ENCODE measurements at regions not wholly inside any gene's neighbourhood (a gene's known extent, or its start where the extent isn't known, plus 50 kb on each side); places are given as distances from the start of the nearest gene placed in this dataset.

DNA sequence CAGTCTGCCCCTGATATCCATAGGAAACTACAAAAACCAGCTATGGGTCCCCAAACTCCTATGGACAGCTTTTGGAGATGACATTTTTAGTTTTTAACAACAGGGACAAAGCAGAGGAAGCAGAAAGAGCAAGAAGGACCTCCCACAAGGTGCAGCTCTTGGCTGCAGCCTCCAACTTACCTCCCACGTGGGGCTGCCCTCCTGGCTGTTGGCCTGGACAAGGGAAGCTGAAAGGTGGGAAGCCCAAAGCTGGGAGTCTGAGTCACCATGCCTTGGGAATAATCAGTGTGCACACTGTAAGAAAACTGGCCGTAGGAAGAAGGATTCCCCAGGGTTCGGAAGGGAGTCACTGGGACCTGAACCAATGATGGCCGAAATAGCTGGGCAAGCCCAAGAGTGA, 51.8 kb upstream of the PAX1 start:
- H3K4me3 Mint-ChIP-seq = no peak overlapping the region
- CTCF ChIA-PET = no interaction called here
- peak overlapping the region; percentile 43 for H3K27ac Mint-ChIP-seq
- no peaks in the 10 kb centered on the region for H3K36me3 Mint-ChIP-seq
- H3K27me3 Mint-ChIP-seq = no peaks in the 10 kb centered on the region
- no peaks in the 10 kb centered on the region for H3K9me3 Mint-ChIP-seq
- no peak for DNase-seq
- H3K4me1 Mint-ChIP-seq = no peaks in the 10 kb centered on the region

DNA sequence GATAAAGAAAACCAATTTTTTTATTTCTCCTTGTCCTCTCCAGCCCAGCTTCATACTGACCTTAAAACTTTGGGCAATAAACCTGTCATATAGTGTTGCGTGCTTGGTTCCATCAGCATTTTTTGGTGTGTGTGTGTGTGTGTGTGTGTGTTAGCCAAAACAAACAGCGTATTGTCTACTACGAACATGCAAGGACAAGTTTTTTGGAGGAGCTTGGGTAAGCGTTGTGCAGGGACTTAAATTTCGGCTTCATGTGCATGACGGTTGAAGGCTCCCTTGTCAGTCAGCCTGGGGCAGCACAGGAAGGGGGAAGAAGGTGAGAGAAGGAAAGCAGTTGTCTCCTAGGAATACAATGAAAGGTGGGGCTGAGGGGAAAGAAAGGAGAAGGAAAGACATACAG, 62.0 kb upstream of the PAX1 start:
- CTCF ChIA-PET = no interaction called here
- no peak overlapping the region for H3K27ac Mint-ChIP-seq
- no peaks in the 10 kb centered on the region for H3K4me1 Mint-ChIP-seq
- no peaks in the 10 kb centered on the region for H3K36me3 Mint-ChIP-seq
- no peak overlapping the region for H3K4me3 Mint-ChIP-seq
- no peak for DNase-seq
- H3K9me3 Mint-ChIP-seq = peaks cover 7% of the 10 kb centered on the region
- H3K27me3 Mint-ChIP-seq = peaks cover 4% of the 10 kb centered on the region

DNA sequence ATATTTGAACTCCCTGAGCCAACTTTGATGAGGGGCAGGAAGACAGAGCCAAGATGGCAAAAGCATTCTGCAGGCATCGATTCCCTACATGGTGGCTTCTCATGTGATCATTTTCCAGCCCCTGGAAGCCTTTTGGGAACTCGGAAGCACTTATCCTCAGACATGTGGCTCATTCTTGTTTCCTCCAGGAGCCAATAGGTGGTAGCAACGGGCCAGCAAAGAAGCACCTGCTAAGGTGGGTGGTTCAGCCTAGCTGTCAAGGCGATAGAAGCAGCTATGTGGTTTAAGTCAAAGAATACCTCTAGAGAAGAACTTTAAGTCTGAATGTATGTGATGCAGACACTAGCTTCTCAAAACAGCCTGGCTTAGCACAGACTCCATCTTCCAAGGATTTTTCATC, 64.9 kb upstream of the PAX1 start:
- H3K36me3 Mint-ChIP-seq = no peaks in the 10 kb centered on the region
- peaks cover 7% of the 10 kb centered on the region for H3K9me3 Mint-ChIP-seq
- DNase-seq = no peak
- no peak overlapping the region for H3K4me3 Mint-ChIP-seq
- no peak overlapping the region for H3K27ac Mint-ChIP-seq
- H3K27me3 Mint-ChIP-seq = peaks cover 4% of the 10 kb centered on the region
- no peaks in the 10 kb centered on the region for H3K4me1 Mint-ChIP-seq
- CTCF ChIA-PET = no interaction called here

DNA sequence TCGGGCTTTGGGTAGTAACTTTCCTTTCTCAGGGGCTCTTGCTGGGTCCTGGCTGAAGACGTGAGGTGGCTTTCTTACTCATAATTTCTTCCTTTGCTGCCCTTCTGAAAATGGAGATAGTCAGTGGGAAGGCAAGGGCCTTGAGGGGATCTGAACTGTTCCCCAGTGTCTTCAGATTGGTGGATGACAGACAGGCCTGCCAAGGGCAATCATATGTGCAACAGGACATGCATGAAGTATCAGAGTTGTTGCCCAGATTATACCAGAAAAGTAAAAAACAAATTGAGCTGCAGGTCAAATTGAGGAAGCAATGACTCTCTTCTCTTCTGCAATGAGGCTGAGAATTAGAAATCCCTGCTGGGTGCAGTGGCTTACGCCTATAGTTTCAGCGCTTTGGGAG, 71.6 kb upstream of the PAX1 start:
- CTCF ChIA-PET = no interaction called here
- no peak overlapping the region for H3K27ac Mint-ChIP-seq
- H3K4me1 Mint-ChIP-seq = no peaks in the 10 kb centered on the region
- no peaks in the 10 kb centered on the region for H3K9me3 Mint-ChIP-seq
- DNase-seq = no peak
- H3K27me3 Mint-ChIP-seq = peaks cover 7% of the 10 kb centered on the region
- H3K36me3 Mint-ChIP-seq = no peaks in the 10 kb centered on the region
- H3K4me3 Mint-ChIP-seq = no peak overlapping the region

DNA sequence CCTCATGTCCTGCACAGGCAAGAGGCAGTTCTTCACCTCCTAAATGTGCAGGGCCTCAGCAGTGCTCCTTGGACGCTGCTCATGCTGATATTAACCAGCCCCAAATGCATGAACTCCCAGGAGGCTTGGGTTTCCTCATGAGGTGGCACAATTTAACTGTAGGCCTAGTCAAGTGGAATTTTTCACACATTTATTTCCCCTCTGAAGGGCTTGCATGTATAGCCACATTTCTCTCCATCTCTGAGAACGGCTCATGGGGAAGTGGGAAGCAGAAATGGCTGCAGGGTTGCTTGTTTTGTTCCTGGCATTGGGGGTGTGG, 72.8 kb upstream of the PAX1 start:
- Mint-ChIP-seq H3K4me1 (no peaks in the 10 kb centered on the region), H3K27me3 (peaks cover 10% of the 10 kb centered on the region), H3K36me3 (no peaks in the 10 kb centered on the region), H3K27ac (no peak overlapping the region), H3K9me3 (no peaks in the 10 kb centered on the region), H3K4me3 (no peak overlapping the region)
- CTCF ChIA-PET = no interaction called here
- DNase-seq = no peak

DNA sequence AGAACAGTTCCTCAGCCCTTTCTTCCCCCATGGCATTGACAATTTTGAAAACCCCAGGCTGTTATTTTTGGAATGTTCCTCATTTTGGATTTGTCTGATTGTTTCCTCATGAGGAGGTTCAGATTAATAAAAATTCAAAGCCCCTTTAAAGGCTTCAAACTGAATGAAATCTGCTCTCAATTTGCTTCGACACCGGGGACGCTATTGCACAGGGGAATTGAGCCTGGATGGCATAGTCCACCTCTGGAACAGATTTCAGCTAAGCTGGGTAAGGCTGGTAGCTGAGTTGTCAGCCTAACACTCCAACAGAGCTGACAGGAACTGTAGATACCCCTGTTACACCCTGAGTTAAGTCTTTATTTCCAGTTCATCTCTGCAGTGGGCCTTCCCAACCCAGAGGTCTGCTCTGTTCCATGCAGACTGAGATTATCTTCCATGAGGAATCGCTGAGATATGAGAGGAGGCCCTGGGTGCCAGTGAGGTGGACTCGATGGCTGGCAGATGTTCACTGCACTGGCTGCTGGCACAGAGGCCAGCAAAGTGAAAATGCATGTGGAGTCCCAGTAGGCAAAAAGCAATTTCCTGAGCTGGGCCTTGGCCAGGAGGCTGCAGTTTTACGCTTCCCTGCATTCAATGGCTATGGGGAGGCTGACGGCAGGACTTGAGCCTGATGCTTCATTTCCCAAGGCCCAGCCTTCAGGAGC, 73.3 kb upstream of the PAX1 start:
- Mint-ChIP-seq H3K27ac (no peak overlapping the region), H3K4me3 (no peak overlapping the region), H3K36me3 (no peaks in the 10 kb centered on the region), H3K4me1 (no peaks in the 10 kb centered on the region), H3K27me3 (peaks cover 10% of the 10 kb centered on the region), H3K9me3 (no peaks in the 10 kb centered on the region)
- DNase-seq = no peak
- CTCF ChIA-PET = no interaction called here

DNA sequence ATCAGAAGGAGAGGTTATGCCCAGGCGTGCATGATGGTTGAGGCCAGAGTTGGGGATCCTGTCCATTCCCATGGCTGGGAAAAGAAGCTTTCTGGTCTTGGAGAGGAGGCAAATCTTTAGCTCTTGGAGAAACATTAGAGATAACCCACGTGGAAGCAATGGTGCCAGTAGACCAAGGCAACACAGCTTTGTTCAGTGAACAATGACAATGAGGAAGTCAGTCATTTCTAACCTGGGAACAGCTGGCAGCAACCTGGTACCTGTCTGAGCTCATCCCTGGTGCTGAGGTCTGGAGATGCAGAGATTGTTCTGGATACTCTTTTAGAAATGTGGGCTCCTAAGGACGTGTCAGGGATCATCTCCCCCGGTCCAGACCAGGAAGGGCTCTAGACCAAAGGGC, 76.7 kb upstream of the PAX1 start:
- DNase-seq = no peak
- no peak overlapping the region for H3K4me3 Mint-ChIP-seq
- H3K36me3 Mint-ChIP-seq = no peaks in the 10 kb centered on the region
- no peaks in the 10 kb centered on the region for H3K9me3 Mint-ChIP-seq
- H3K27me3 Mint-ChIP-seq = peaks cover 10% of the 10 kb centered on the region
- no peak overlapping the region for H3K27ac Mint-ChIP-seq
- no peaks in the 10 kb centered on the region for H3K4me1 Mint-ChIP-seq
- CTCF ChIA-PET = interaction anchor here (1.0 kb wide), 1 partner anchor 14 kb away, joined by 3 read pairs; no protein-coding TSS in a partner anchor

DNA sequence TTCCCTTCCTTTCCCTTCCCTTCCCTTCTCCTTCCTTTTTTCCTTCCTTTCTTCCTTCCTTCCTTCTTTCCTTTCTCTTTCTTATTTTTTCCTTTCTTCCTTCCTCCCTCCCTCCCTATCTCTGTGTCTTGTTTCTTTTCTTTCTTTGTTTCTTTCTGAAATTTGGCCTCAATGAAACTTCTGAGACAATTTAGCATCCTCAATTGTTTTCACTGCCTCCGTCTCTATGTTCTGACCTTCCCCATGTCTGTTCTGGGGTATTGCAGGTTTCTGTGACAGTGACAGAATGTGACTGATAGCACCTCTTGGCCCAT, 81.7 kb upstream of the PAX1 start:
- Mint-ChIP-seq H3K27ac (no peak overlapping the region), H3K4me1 (peaks cover 2% of the 10 kb centered on the region), H3K27me3 (peaks cover 2% of the 10 kb centered on the region), H3K36me3 (no peaks in the 10 kb centered on the region), H3K9me3 (no peaks in the 10 kb centered on the region), H3K4me3 (no peak overlapping the region)
- no peak for DNase-seq
- CTCF ChIA-PET = no interaction called here

DNA sequence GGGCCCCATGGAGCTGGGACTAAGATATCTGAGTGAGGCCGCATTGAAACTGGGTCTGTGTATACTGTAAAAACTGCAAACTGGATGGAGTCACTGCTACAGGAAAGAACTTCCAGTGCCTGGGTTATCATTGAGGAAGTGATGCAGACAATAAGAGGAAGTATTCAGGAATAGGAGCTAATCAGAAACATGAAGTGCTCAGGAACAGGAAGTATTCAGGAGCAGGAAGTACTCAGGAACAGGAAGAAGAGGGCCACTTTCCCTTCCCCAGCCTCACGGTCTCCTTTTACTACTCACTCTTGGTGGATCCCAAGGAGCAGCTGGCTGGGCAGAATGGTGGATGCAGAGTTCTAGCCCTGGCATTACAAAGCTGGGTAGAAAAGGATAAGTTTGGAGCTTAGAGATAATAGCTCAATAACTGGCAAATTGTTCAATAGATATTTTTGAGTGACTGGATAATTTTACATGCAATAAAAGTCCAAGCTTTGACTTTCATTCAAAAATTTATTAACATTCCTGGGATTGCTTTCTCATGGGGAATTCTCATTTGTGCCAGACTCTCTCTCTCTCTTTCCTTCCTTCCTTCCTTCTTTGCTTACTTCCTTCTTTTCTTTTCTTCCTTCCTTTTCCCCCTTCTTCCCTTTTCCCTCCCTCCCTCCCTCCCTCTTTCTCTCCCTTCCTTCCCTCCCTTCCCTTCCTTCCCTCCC, 82.2 kb upstream of the PAX1 start:
- CTCF ChIA-PET = no interaction called here
- Mint-ChIP-seq H3K36me3 (no peaks in the 10 kb centered on the region), H3K4me3 (no peak overlapping the region), H3K4me1 (peaks cover 2% of the 10 kb centered on the region), H3K27me3 (peaks cover 2% of the 10 kb centered on the region), H3K27ac (no peak overlapping the region), H3K9me3 (no peaks in the 10 kb centered on the region)
- no peak for DNase-seq

DNA sequence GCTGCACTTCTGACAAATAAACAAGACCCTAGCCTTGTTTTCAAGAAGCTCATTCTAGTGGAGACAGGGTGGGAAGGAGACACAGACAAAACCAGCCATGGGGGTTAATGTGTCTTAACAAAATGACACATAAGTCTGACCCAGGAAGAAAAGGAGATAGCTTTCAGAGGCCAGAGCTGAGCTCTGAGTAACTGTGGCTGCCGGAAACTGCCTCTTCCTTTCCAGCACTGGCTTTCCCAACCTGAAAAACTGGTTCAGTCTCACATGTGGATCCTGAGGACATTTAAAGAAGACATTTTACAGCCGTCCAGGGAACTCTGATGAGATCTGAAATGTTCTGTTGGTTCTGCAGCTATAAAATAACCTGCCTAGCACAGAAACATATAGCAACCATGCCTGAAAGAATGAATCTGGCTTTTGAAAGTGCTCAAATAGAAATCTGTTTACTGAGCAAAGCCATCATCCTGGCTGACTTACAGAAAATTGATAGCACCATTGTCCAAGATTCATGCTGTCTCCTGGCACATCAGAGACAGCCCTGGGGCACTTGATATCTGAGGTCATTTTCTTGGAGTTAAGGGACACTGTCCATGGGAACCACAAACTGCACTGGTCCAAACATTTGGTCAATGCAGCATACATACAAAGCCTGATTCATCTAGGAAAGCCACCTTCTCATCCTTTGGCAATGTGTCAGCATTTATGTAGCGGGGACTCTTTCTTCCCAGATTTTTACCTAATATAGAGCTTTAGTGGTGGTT, 83.2 kb upstream of the PAX1 start:
- no peaks in the 10 kb centered on the region for H3K36me3 Mint-ChIP-seq
- no peak overlapping the region for H3K27ac Mint-ChIP-seq
- CTCF ChIA-PET = no interaction called here
- DNase-seq = no peak
- H3K27me3 Mint-ChIP-seq = peaks cover 3% of the 10 kb centered on the region
- peaks cover 2% of the 10 kb centered on the region for H3K4me1 Mint-ChIP-seq
- no peak overlapping the region for H3K4me3 Mint-ChIP-seq
- H3K9me3 Mint-ChIP-seq = no peaks in the 10 kb centered on the region

DNA sequence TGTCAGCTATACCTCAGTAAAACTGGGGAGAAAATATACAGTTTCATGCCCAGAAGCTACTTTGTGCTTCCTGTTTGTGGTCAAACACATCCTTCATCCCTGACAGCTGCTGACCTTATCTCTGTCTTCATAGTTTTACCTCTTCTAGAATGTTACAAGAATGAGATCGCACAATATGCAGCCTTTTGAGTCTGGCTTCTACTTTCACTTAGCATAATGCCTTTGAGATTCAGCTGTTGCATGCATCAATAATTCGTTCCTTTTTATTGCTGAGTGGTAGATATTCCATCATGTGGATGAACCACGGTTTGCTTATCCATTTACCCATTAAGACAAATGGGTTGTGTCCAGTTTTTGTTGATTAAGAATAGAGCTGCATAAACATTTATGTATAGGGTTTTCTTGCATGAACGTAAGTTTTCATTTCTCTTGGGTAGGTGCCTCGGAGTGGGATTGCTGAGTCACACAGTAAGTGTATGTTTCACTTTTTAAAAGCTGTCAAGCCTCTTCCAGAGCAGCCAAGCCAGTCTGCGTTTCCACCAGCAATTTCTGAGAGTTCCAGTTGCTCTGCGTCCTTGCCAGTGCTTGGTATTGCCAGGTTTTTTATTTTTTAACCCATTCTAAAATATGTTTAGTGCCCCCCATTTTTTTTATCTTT, 86.6 kb upstream of the PAX1 start:
- CTCF ChIA-PET = no interaction called here
- peaks cover 2% of the 10 kb centered on the region for H3K4me1 Mint-ChIP-seq
- H3K9me3 Mint-ChIP-seq = no peaks in the 10 kb centered on the region
- DNase-seq = no peak
- H3K27ac Mint-ChIP-seq = no peak overlapping the region
- peaks cover 18% of the 10 kb centered on the region for H3K27me3 Mint-ChIP-seq
- no peaks in the 10 kb centered on the region for H3K36me3 Mint-ChIP-seq
- no peak overlapping the region for H3K4me3 Mint-ChIP-seq

DNA sequence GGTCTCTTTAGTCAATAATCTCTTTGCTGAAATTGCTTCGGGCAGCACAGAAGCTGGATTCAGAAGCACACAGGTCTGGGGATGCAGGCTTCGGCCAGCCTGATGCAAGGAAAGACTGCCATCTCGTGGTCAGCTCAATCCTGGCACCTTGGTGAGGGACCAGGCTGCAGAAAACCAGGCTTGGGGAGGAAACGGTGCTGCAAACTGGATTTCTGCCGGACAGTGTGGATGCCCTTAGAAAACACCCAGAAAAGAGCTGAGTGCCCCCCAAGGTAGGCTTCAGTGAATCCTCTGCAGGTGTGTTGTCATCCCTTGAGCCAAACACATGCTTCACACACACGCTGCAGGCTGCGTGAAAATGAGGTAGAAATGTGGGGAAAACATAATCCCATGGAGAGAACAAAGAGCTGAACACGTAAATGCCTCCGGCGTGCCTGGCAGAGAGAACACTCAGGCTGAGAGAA, 89.8 kb upstream of the PAX1 start:
- CTCF ChIA-PET = interaction anchor here (0.9 to 3.5 kb wide), 9 partner anchors 13 to 381 kb away, joined by 3 to 19 read pairs (median 4); no protein-coding TSS in a partner anchor
- Mint-ChIP-seq H3K27ac (no peak overlapping the region), H3K27me3 (peaks cover 18% of the 10 kb centered on the region), H3K9me3 (no peaks in the 10 kb centered on the region), H3K36me3 (no peaks in the 10 kb centered on the region), H3K4me1 (no peaks in the 10 kb centered on the region), H3K4me3 (no peak overlapping the region)
- DNase-seq = peak; percentile 61

DNA sequence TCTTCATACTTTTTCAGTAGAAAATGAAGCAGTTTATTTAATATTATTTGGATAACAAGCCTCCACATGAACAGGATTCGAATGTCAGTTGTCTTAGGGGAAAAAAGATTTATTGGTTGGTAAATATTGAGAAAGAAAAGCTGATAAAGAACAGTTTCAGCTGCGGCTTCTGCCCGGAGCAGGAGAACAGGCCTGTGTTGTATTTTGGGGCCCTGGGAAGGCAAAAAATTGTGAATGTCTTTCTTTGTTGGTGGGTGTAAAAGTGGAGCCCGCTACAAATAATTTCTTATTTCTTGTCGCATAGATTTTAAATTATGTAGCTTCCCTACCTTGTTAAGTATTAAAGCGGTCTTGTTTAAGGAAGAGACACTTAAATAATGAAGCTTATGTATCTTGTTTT, 90.5 kb upstream of the PAX1 start:
- Mint-ChIP-seq H3K27me3 (peaks cover 18% of the 10 kb centered on the region), H3K9me3 (no peaks in the 10 kb centered on the region), H3K4me3 (no peak overlapping the region), H3K4me1 (no peaks in the 10 kb centered on the region), H3K36me3 (no peaks in the 10 kb centered on the region), H3K27ac (no peak overlapping the region)
- CTCF ChIA-PET = interaction anchor here (0.8 to 3.5 kb wide), 11 partner anchors 14 to 380 kb away, joined by 3 to 19 read pairs (median 4); no protein-coding TSS in a partner anchor
- DNase-seq = no peak

DNA sequence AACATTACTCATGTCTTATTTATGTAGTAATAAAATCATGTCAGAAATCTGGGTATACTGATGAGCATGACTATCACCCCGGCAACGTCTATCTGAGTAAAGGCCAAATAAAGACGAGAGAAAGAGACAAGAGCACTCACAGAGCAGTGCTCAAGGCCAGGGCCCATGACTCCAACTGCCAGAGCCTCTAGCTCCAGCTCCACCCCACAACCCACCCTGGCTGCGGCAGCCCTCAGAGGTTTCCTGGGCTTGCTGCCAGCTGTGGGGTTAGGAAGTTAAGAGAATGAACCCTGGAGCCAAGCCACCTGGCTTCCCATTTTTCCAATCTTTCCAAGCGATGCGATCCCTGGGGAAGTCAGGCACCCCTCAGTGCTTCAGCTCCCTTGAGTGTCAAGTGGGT, 92.0 kb upstream of the PAX1 start:
- Mint-ChIP-seq H3K27me3 (peaks cover 19% of the 10 kb centered on the region), H3K4me1 (no peaks in the 10 kb centered on the region), H3K27ac (no peak overlapping the region), H3K36me3 (no peaks in the 10 kb centered on the region), H3K9me3 (no peaks in the 10 kb centered on the region), H3K4me3 (no peak overlapping the region)
- no peak for DNase-seq
- CTCF ChIA-PET = interaction anchor here (3.5 kb wide), 1 partner anchor 84 kb away, joined by 19 read pairs; no protein-coding TSS in a partner anchor

All from activated naive CD4-positive, alpha-beta T cell treated with anti-CD3 and anti-CD28 coated beads, Interleukin-2, amount 10 ng/mL, durations not matched to agents 7 days and 5 days (primary cell).